GM18519 (cell line): ENCODE measurements at regions not wholly inside any gene's neighbourhood (a gene's known extent, or its start where the extent isn't known, plus 50 kb on each side); places are given as distances from the start of the nearest gene placed in this dataset.
"Not testable (repeated sequence)": the region's sequence is repeated elsewhere in the genome, so short reads cannot be mapped to it uniquely, and the experiment has no call there.

Experiments used
- ATAC-seq: cut with Tn5 transposase; IDR thresholded peaks from one replicate; pipeline ENCODE4 v1.9.1; 2021; ENCODE audit warnings: mild to moderate bottlenecking, moderate library complexity; ENCODE audit not compliant: unreplicated experiment, low FRiP score

DNA sequence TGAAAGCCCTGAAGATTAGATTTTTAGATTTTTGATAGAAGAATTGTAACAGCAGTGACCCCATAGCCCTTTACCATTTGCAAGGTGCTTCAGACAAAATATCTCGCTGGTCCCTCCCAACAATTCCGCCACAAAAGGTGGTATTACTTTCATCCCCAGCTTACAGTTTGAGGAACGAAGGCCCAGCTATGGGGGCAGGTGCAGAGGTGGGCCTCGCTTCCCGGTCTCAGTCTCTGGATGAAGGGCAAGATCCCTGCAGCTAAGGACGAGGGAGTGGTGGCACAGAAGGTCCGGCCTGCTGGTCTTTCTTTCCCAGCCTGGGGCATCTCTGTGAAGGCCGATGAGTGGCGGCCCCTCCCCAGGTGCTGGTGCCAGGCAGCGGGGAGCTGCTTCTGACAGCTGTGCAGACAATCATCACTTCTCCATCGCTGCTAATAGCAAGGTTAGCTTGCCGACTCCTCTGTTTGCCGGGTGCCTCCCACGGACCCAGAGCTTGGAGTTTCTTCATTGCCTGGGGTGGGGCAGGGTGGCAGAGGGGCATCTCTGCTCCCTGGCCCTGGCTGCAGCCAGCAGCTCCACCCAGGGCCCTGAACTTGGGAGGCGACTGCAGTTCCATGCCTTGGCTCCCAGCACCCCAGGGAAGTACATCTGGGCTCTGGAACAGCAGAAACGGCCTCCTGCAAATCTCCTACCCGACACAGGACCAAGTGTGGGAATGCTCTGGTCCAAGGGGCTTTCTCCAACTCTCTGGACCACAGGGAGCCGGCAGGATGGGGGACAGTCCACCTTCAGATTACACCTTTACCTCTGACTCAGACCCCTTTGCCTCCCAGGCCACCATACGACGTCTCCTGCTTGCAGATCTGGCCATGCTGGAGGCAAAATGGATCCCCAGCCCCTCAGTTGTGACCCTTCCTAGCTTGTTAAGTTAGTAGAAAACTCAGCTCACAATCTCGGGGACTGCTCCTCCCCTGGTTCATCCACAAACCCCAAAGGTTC lies 170.5 kb downstream of the TRIM43 start:
- not testable (repeated sequence) for ATAC-seq

DNA sequence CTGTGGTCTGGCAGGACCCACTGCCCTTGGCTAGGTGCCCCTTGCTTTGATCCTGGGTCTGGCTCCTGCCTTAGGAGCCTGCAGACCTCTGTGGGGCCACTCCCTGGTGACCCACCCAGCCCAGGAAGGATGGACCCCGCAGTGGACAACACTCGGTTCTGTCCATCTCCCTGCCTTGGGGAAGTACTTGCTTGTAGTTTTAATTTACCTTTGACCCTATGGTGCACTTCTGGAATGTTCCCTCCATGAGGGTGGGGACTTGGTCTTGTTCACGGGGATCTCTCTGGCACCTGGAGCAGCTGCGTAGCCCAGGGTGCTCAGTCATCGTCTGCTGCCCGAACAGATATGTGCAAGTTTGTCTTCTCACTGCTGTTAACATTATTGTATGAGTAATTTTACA lies 171.3 kb downstream of the TRIM43 start:
- ATAC-seq, result not testable (repeated sequence)

DNA sequence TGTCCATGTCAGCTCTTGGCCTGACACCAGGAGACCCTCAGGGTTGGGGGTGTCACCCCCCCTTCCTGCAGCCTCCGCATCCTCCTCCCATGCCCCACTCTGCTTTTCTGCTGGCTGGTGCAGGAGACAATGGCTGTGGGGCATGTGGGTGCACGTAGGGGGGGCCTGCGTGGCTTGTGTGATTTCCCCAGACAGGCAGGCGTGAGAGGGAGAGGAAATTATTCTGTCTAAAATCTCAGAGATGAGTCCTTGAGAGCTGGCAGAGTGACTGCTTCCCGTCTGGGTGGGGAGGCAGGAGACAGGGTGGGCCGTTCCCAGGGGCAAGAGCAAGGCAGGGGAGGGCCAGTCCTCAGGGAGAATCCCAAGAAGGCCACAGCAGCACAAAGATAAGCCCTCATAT lies 173.2 kb downstream of the TRIM43 start:
- ATAC-seq, result not testable (repeated sequence)

DNA sequence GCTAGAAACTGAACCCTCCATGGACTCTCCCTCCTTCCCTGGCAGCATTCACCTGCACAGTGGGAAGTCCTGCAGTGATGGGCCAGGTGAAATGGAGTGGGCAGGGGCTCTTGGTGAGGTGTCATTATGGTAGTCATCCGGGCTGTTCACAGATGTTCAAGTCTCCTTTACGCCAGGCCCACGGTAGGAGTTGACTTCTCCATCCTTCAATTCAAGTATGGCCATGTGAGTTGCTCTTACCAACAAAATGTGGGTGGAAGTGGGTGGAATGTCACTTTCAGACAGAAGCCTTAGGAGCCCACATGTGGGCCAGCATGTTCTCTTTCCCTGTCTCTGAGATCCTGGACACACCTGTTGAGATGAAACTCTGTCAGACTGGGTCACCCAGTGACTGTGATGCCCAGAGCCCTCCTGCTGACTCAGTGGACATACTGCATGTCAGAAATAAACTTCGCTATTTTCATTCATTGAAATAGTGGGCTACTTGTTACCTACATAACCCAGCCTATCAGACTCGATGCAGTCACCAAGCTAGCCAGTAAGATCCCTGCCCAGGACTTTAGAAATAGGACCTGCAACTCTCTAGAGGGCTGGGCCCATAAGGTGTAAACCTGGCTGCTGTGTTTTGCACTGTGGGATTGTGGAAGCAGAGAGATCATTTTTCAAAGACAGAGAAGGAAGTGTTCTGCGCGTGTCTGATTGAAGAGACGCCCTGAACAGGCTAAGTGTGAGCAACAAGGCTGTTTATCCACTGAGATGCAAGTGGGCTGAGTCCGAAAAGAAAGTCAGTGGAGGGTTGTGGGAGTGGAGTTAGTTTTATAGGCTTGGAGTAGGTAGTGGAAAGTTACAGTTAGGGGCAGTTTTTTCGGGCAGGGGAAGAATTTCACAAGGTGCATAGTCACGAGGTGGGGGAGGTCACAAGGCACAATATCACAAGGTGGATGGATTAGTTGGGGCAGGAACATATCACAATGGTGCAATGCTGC lies 174.4 kb downstream of the TRIM43 start:
- not testable (repeated sequence) for ATAC-seq

DNA sequence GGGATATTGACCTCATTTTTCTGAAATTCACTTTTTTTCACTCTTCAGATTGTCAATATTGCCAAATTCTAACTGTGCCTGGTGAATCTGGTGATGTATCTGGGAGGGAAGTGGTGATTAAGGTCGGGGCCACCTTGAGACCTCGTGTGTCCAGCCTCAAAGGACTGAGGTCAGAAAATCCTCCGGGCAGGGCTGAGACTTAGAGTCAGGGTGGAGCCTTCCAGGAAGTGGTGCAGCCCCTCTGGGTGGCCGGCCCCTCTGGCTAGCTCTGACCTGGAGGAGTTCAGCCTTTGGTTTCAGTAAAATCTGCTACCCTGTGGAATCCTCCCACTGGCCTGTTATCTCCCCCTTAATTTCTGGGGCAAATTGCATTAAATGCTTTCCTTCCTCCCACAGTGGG lies 175.7 kb downstream of the TRIM43 start:
- ATAC-seq, result not testable (repeated sequence)

DNA sequence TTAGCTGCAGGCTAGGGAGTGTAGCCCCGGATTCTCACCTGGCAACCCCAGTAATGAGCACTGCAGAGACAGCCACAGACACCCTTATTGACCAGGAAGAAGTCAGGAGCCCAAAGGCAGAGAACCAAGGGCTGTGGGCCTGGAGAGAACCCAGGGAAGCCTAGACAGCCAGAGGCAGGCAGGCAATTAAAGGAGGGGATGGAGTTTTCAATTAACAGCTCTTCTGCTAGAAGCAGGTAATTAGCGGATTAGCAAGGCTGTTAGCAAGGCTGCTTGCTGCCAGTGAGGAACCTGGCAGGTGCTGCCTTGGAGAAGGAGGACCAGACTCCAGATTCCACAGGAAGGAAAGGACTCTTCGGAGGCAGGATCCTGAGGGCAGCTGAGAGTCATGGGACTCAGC lies 176.1 kb downstream of the TRIM43 start:
- not testable (repeated sequence) for ATAC-seq

DNA sequence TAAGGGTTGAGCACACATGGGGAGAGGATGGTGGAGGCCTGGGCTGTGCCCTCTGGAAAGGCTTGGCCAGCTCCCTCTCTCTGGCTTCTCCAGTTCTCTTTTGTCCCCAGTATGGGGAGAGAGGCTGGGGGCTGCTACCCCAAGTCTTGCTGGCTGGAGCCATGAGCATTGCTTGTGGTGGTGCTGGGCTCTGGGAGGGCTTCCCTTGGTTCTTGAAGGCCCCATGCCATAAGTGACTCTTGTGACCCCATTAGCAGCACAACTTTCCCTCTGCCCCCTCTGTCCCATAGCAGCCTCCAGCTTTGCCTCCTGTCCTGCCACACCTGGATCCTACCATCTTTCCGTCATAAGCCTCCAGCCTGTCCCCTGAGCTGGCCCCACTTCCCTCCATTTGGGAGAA lies 177.5 kb downstream of the TRIM43 start:
- not testable (repeated sequence) for ATAC-seq

DNA sequence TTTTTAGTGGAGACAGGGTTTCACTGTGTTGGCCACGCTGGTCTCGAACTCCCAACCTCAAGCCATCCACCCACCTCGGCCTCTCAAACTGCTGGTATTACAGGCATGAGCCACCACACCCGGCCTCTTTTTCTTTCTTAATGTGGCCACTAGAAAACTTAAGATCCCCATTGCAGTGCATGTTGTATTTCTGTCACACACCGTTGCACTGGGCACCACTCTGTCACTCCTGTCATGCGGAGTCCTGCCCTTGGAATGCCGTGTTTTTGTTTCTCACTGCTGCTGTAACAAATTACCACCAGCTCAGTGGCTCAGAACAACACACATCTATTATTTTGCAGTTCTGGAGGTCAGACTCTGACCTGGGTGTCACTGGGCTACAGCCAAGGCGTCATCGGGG lies 178.9 kb downstream of the TRIM43 start:
- not testable (repeated sequence) for ATAC-seq

DNA sequence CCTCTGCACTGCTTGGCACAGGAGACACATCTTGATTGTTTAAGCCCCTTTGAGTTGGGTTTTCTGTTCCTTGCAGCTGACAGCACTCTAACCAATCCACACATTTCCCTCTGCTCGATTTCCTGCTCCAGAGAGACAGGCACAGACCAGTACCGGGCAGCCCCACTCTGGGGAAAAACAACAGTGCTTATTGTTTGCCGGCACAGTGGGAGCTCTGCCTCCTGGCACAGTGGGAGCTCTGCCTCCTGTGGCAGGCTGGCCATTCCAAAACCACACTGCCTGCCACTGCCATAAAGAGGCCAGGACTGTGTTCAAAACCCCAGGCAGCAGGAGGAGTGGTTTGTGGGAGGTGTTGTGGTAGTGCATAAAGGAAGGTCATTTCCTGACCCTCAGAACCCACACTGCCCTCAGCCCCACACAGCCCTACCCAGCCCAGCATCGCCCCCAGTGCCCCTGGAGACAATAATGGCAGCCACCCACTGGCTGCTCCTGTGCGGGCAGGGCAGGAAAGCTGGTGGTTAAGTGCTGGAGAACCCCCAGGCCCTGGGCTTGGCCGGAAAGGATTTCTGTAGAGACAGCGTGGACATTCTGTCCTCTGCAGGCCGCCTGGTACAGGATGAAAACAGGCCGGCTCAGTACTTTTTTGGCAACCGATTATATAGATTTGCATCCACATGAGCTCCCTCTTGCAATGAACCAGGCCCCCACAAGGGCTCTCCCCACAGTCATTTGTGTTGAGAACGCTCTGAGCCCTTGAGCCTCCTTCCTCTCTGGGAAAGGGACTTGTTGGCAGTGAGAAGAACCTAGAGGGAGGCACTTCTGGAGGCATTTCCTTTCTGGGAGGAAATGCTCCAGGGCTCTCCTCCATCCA lies 182.8 kb downstream of the TRIM43 start:
- ATAC-seq, result not testable (repeated sequence)

DNA sequence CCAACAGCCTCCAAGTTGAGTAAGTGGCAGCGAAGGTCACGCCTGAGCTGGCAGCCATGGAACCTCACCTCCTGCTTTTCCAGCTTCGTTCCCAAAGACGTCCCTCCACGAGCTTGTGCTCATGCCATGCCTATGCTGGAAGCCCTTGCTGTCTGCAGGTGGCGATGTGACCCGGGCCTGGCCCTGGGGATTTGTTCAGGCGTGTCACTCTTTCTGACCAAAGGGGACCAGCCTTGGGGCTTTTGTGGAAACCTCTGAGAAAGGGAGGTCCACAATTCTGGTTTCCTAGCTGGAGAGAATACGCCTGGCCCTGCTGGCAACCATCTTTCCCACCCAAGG lies 183.4 kb downstream of the TRIM43 start:
- ATAC-seq, result not testable (repeated sequence)
